HG02981 (cell line): ENCODE measurements at regions not wholly inside any gene's neighbourhood (a gene's known extent, or its start where the extent isn't known, plus 50 kb on each side); places are given as distances from the start of the nearest gene placed in this dataset.
"Not testable (repeated sequence)": the region's sequence is repeated elsewhere in the genome, so short reads cannot be mapped to it uniquely, and the experiment has no call there.

Source experiments
- ATAC-seq: cut with Tn5 transposase; IDR thresholded peaks from one replicate; pipeline ENCODE4 v1.9.1; 2021; ENCODE audit warnings: mild to moderate bottlenecking, moderate library complexity; ENCODE audit not compliant: unreplicated experiment

DNA sequence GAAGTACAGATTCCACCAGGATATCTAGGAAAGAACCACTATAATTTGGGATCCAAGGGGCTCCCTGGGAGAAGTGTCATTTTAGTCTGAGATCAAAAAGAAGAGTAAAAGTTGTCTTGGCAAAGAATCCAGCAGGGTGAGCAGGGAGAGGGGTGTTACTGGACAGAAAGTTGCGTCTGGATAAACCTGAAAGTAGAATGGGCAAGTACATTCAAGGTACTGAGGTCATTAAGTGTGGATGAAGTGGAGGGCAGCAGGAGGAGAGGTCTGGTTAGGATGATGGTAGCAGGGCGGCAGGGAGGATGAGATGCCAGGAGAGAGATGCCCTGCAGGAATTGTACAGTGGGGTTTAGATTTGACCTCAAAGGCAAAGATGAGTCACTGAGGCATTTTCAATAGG lies 253.3 kb downstream of the KLF13 start:
- ATAC-seq, result no peak

DNA sequence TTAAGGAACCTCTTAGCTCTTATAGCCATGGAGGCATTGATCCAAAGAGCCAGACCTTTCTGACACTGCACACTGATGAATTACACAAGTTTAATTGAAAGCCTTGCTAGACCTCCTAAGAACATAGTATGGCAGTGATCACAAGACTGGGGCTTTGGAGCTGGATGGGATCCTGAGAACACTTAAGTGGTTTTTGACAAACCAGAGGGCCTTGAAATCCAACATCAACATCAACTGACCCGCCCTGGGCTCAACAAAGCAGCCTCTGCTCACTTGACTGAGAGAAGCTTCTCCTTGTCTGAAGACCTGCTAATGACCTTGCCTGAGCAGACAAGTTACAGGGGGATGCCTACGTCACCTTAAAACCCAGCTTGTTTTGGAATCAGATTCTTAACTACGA lies 257.6 kb downstream of the KLF13 start:
- ATAC-seq, result no peak

DNA sequence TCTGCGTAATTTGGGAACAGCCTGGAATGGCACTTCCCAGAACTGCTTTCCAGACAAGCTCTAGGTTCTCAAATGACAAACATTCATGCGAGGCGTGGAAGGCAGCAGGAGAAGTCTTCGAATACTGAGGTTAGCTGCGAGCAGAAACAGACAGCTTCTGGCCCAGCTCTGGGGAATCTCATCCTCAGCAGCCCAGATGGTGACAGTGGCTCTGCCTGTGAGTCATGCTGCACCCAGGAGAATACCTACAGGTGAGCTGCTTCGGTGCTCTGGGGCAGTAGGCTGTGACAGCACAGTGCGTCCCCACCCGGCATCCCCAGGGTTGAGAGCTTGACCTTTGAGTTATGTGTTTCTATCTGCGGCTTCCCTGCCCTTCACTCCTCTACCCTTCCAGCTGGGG lies 258.6 kb downstream of the KLF13 start:
- ATAC-seq, result no peak

DNA sequence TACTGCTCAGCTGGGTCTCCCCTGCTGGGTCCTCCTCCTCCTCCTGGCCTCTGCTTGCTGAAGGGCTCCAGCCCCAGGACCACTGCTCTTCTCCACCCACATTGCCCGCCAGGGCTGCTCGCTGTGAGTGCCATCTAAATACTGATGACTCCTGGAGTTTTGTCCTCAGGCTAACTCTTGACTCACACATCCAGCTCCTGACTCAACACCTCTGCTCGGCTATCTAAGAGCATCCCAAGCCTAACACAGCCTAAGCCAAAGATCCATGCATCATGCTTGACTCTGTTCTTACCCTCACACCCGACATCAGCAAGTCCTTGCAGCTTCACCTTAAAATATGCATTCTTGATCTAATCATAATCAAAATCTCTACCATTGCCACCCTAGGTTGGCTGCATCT lies 260.2 kb downstream of the KLF13 start:
- ATAC-seq, result no peak

DNA sequence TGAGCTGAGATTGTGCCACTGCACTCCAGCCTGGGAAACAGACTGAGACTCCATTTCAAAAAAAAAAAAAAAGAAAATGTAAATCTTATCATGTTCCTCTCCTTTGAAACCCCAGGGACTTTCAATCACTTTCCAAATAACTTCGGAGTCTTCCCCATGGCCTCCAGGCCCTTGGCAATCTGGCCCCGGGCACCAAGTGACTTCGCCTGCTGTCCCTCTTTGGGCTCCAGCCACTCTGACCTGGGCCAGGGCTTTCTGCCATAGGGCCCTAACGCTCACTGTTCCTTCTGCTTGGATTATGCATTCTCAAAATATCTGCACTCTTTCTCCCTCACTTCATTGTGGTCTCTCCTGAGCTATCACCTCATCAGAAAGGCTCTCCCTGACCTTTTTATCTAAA lies 260.9 kb downstream of the KLF13 start:
- no peak for ATAC-seq

DNA sequence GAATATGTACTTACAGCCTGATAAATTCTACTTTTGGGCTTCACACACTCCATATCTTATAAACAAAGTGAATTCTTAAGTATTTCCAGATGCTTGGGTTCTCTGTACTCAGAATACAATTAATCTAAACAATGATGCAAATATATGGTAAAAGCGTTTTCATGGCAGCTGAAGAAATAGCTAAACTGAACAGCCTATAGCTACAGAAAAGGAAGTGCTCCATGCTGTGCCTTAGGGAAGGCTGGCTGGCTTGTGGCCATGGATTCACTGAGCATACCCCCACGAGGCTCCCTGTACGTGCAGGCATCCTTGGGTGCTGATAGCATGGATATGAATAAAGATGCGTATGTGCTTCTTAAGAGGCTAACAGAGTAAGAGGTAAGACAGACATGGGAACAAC lies 264.0 kb downstream of the KLF13 start:
- no peak for ATAC-seq

DNA sequence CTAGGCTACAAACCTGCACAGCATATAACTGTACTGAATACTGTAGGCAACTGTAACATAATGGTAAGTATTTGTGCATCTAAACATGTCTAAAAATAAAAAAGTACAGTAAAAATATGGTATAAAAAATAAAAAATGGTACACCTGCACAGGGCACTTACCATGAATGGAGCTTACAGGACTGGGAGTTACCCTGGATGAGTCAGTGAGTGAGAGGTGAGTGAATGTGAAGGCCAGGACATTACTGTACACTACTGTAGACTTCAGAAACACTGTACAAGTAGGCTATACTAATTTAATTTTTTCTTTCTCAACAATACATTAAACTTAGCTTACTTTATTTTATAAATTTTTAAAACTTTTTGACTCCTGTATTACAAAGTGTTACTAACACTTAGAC lies 265.3 kb downstream of the KLF13 start:
- no peak for ATAC-seq

DNA sequence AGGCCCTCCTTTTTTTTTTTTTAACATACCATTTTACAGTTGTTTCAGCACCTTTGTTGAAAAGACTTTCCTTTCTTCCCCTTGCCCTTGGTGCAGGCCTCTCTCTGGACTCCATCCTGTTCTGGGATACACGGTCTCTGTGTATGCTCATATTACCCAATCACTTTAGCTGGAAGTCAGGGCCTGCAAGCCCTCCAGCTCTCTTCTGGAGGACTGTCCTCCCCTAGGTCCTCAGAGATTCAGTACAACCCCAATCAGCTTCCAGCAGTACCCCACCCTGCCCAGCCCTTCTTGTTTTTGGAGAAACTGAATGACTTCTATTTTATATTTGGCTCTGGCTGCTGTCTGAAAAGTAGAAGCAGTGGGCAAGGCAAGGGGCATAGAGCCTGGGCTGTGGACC lies 270.8 kb downstream of the KLF13 start:
- ATAC-seq, result no peak

DNA sequence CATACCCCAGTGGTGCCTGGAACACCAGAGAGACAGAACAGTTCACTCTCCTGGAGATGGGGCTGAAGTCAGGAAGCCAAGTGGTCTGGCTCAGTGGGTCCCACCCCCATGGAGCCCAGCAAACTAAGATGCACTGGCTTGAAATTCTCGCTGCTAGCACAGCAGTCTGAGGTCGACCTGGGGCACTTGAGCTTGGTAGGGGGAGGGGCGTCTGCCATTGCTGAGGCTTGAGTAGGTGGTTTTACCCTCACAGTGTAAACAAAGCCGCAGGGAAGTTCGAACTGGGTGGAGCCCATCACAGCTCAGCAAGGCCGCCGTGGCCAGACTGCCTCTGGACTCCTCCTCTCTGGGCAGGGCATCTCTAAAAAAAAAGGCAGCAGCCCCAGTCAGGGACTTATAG lies 272.0 kb downstream of the KLF13 start:
- no peak for ATAC-seq

DNA sequence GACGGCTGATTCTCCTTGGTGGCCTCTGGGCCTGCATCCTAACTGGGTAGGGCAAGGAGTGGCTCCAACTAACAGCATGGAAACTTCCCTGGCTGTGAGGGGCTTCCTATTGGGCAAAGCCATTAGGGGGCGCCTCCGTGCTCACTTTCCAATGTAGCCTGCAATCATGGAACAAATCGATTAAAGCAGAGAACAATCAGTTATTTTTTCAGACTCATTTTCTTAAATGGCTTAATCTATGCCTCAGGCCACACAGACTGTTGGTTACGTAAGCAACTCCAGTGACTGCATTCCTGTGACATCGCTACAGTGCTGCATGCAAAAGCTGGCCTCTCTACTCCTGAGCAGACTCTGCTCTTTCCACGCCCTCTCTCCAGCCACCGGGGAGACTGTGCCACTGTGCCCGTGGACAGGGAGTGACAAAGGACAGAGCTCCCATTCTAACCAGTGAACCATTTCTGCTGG lies 278.9 kb downstream of the KLF13 start:
- ATAC-seq, result no peak

DNA sequence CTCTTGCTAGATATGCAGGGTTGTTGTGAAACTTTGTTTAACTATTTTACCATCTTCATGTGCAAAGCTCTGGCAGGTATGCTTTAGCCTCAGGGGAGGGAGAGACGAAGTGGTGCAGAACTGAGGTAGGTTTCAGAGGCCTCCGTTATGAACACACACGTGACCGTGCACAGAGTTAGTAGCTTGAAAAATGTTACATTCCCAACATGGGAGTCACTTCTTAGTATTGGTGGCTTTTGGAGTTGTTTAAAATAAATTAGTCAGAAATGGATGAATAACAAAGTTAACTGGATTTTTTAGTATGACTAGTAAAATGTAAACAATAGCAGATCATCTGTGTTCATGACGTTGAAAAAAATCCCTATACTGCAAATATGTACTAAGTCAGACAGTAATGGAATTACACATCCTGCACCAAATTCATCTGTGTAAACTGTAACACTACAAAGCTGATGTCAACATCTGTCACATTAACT lies 279.6 kb downstream of the KLF13 start:
- ATAC-seq, result no peak

DNA sequence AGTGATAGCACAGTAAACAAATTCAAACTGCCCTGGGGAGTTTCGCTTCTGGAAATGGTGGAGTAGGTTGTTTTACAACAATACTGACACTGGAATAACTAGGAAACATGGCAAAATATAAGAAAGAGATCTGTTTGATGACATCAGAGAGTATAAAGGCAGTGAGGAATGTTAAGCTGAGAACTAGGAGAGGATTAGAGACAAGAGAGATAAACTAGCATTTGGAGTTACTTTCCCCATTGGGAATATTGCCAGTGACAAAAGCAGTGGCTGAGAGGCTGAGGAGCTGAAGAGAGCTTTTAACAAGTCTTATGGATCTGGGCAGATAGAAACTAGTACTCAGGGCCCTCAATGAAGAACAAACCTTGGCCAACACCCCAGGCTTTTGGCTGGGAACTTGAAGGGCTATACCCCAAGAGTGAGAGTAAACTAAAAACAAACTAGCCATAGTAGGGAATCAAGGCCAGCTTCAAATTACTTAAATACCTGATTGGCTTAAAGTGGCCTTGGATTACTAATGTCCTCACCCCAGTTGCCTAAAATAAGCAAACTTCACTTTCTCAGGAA lies 280.4 kb downstream of the KLF13 start:
- ATAC-seq, result no peak

DNA sequence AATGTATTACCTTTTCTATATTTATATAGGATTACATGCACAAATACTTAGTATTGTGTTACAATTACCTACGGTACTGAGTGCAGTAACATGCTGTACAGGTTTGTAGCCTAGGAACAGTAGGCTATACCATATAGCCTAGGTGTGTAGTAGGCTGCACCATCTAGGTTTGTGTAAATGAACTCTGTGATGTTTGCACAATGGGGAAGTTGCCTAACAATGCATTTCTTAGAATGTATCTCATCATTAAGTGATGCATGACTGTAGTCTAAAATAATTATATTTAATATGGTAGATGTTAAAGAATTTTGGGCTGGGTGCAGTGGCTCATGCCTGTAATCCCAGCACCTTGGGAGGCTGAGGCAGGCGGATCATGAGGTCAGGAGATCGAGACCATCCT lies 281.0 kb downstream of the KLF13 start:
- ATAC-seq, result no peak

DNA sequence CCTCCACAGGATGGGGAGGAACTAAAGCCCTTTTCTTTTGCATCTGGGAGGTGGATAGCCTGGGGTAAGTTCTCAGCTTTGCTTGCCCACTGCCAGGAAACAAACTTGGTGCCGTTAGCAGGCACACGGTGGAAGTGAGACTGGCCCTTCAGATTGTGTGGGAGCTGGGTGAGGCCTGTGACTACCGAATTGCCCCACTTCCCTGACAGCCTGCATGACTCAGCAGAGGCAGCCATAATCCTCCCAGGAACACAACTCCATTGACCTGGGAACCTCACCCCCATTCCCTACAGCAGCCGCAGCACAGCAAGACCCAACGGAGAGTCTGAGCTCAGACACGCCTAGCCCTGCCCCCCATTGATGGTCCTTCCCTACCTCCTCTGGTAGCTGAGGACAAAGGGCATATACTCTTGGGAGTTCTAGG lies 282.6 kb downstream of the KLF13 start:
- ATAC-seq, result no peak

DNA sequence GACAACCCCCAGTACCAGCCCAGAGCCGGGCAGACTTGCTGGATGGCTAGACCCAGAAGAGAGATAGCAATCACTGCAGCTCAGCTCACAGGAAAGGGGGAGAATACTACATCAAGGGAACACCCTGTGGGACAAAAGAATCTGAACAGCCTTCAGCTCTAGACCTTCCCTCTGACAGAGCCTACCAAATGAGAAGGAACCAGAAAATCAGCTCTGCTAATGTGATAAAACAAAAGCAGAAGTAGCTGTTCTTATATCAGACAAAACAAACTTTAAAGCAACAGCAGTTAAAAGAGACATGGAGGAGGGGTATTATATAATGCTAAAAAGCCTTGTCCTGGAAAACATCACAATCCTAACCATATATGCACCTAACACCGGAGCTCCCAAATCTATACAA lies 283.3 kb downstream of the KLF13 start:
- ATAC-seq, result no peak

DNA sequence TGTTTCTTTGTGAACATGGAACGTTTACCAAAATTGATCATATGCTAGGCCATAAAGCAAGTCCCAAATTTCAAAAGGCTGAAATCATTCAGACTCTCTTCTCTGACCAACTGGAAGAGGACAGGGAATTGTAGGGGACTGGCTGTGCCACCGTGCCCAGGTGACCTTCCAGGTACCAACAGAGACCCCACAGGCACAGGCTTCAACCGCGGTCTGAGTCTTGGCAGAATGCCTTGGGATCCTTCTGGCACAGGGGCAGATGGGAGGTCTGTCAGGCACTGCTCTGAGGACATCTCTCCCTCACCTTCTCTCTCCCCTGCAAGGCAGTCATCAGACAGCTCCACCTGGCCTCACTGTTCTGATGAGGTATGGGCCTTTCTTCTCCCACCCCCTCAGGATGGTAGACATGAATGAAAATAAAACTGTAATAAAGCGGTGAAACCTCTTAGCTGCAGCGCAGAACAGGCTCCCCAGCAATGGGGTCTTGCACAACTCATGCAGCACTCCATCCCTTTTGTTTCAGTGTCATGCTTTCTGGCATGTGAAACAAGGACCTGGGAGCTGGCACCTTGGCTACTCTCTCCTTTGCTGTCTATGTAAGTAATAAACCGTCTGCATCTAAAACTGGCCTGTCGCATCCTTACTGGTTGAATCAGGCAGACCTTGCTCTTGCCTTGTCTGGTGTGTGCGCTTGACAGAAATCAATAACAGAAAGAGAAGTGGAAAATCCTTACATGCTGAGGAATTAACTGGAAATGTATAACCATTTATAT lies 289.2 kb downstream of the KLF13 start:
- ATAC-seq, result no peak

DNA sequence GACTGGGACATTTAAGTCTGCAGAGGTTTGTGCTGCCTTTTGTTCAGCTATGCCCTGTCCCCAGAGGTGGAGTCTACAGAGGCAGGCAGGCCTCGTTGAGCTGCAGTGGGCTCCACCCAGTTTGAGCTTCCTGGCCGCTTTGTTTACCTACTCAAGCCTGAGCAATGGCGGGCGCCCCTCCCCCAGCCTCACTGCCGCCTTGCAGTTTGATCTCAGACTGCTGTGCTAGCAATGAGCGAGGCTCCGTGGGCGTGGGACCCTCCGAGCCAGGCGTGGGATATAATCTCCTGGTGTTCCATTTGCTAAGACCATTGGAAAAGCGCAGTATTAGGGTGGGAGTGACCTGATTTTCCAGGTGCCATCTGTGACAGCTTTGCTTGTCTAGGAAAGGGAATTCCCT lies 296.7 kb downstream of the KLF13 start:
- not testable (repeated sequence) for ATAC-seq

DNA sequence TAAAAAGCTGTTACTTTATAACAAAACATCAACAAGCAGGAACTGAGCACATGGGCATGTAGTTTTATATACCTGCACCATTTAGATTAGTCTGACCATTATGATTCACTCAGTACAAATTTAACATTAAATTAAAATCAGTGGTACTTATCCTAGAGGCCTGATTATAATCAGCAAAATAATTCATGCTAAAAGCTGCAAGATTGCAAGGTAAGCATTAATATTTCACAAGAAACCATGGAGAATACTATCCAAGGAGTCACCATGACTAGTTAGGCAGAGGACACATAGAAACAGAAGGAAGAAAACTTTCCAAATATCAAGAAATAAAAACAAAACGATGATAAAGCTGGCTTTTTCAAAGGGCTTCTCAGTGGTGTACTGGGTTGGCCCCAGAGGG lies 297.5 kb downstream of the KLF13 start:
- not testable (repeated sequence) for ATAC-seq

DNA sequence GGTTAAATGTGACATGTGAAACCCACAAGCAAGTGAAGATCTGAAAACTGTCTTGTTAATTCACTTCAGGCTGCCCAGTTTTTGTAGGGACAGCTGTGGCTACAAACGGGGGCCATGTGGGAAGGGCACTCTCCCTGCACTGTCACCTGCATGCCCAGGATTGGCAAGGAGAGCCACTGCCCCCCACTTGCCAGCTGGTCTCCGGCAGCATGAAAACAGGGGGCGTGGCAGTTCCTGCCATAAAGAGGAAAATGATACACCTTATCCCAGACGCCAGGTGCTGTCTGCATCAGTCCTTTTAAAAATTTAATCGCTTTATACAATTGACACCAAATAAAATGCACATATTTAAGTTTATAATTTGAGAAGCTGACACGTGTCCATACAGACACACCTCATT lies 309.1 kb downstream of the KLF13 start:
- ATAC-seq, result not testable (repeated sequence)

DNA sequence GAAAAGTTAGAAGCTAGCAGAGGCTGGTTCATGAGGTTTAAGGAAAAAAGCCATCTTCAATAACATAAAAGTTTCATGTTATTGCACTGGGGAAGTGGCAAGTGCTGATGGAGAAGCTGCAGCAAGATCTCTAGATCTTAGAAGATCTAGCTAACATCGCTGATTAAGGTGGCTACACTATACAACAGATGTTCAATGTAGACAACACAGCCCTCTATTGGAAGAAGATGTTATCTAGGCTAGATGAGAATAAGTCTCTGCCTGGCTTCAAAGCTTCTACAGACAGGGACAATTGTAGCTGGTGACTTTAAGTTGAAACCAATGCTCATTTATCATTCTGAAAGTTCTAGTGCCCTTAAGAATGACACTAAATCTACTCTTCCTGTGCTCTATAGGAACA lies 310.3 kb downstream of the KLF13 start:
- ATAC-seq, result not testable (repeated sequence)

DNA sequence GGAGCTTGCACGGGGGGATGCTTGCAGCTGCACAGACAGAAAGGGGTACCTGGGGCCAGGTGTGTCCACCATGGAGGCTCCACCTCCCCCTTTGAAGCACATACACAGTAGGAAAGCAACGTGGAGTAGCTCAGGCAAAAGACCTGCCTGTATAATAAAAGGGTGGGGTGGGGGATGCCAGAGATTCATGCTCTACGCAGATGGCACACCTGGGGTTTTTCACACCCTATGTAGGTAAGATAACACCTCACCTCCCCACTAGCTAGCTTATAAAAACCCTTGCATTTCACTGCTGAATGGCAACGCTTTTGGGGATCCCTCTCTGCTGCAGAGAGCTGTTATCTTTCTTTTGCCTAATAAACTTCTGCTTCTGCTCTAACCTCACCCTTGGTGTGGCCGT lies 317.3 kb downstream of the KLF13 start:
- ATAC-seq, result not testable (repeated sequence)

DNA sequence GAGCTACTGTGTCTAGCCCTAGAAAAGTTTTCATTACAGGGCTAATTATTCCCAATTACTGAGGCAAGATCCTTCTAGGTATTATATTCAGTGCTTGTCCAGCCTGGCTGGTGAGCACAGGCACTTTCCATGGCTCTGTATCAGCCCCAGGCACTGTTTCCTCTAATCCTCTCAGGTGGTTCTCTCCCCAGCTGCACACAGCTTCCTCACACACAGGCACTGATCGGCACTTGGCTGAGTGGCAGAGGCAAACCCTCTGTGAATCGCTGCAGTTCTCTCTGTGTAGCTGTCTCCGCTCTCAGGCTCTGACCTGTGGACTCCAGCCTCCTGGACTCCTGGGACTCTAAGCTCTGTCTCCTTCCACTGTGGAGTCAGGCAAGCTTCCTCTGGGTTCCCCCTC lies 318.1 kb downstream of the KLF13 start:
- ATAC-seq, result not testable (repeated sequence)
